Stomach (tissue), 4 donors: ENCODE measurements at regions not wholly inside any gene's neighbourhood (a gene's known extent, or its start where the extent isn't known, plus 50 kb on each side); places are given as distances from the start of the nearest gene placed in this dataset.

Experiments used
- CTCF ChIP-seq, 7 experiments: fragments of 450-650 bp in 4 of 7; fragments of 200-600 bp in 3 of 7; sonication (generic) in 3 of 7; IDR thresholded peaks; one replicate each; pipeline ENCODE4 v1.5.1; 2016 to 2019; ENCODE audit warnings: antibody characterized with exemption in 7 of 7, control low read depth in 2 of 7, mild to moderate bottlenecking in 1 of 7
- EP300 ChIP-seq: sonication (generic); formaldehyde crosslinking; IDR thresholded peaks from one replicate; pipeline ENCODE4 v1.6.1; 2017; ENCODE audit warnings: antibody characterized with exemption
- POLR2A ChIP-seq, 4 donors: fragments of 450-650 bp; IDR thresholded peaks; one replicate each; pipeline ENCODE4 v1.6.1; 2016; ENCODE audit warnings: antibody characterized with exemption in 4 of 4, control low read depth in 2 of 4, mild to moderate bottlenecking in 1 of 4, moderate library complexity in 1 of 4
- POLR2AphosphoS5 ChIP-seq, 3 donors: sonication (generic); formaldehyde crosslinking; IDR thresholded peaks; one replicate each; pipeline ENCODE4 v1.6.1; 2016; ENCODE audit warnings: antibody characterized with exemption in 3 of 3

- TF ChIP-seq POLR2A (IDR thresholded peaks at IDR 0.05) (no peak), EP300 (no peak), CTCF (IDR thresholded peaks at IDR 0.05) (no peak), POLR2AphosphoS5 (IDR thresholded peaks at IDR 0.05) (no peak)
These were observed 170.9 kb upstream of the USP25 start for GRCh38 chr21:15558884-15559283.
